Naive thymus-derived CD4-positive, alpha-beta T cell (primary cell): ENCODE measurements at regions not wholly inside any gene's neighbourhood (a gene's known extent, or its start where the extent isn't known, plus 50 kb on each side); places are given as distances from the start of the nearest gene placed in this dataset.

Experiments used
- ATAC-seq: fragments of 150-1000 bp; cut with Tn5 transposase; 2 replicates; pipeline ENCODE4 v1.10.0; 2021; ENCODE audit warnings: mild to moderate bottlenecking, moderate library complexity
- CTCF ChIA-PET: fragments of 350-600 bp; sonication (Branson Sonifier 250); formaldehyde crosslinking; loops from one replicate; lab custom pipeline; 2021; ENCODE audit warnings: antibody characterized with exemption; lab: Charles Lee
- POLR2A ChIA-PET: fragments of 350-600 bp; sonication (Branson Sonifier 250); formaldehyde crosslinking; loops from one replicate; lab custom pipeline; 2021; ENCODE audit warnings: antibody characterized with exemption, inconsistent platforms; lab: Charles Lee
- DNase-seq, 9 donors: peaks; one replicate each; pipeline versions ENCODE4 v3.0.0 to v3.0.0-alpha.2; 2020 to 2022; ENCODE audit warnings: mixed read lengths in 1 of 9
- H3K27ac ChIP-seq: one replicate; pipeline ENCODE4 v1.7.0; 2013; ENCODE audit warnings: mild to moderate bottlenecking, low read depth, low read length, moderate library complexity
- H3K27me3 ChIP-seq, 2 donors: one replicate each; pipeline ENCODE4 v1.7.0; 2013; ENCODE audit warnings: low read length in 2 of 2, mild to moderate bottlenecking in 2 of 2, moderate library complexity in 2 of 2; ENCODE audit not compliant: control insufficient read depth in 2 of 2, insufficient read depth in 2 of 2
- H3K36me3 ChIP-seq, 3 experiments: 1 replicate in 2 of 3; 2 replicates in 1 of 3; pipeline ENCODE4 v1.7.0; 2013; ENCODE audit warnings: low read length in 3 of 3, mild to moderate bottlenecking in 3 of 3, moderate library complexity in 1 of 3; ENCODE audit not compliant: insufficient read depth in 3 of 3, control insufficient read depth in 2 of 3
- H3K4me1 ChIP-seq, 2 donors: one replicate each; pipeline ENCODE4 v1.7.0; 2013; ENCODE audit warnings: low read length in 2 of 2, mild to moderate bottlenecking in 2 of 2, moderate library complexity in 1 of 2; ENCODE audit not compliant: control insufficient read depth in 2 of 2, insufficient read depth in 2 of 2
- H3K4me3 ChIP-seq: 2 replicates; pipeline ENCODE4 v1.7.0; 2013; ENCODE audit warnings: mild to moderate bottlenecking, low read length
- H3K9me3 ChIP-seq, 3 experiments: 1 replicate in 2 of 3; 2 replicates in 1 of 3; pipeline ENCODE4 v1.7.0; 2013; ENCODE audit warnings: low read length in 3 of 3; ENCODE audit not compliant: control insufficient read depth in 2 of 3
- H3K27ac Mint-ChIP-seq, 9 donors: one replicate each; pipeline ENCODE4 v1.8.0; 2020 to 2022; ENCODE audit warnings: mixed read lengths in 9 of 9, mild to moderate bottlenecking in 8 of 9, moderate library complexity in 5 of 9, inconsistent platforms in 2 of 9
- H3K27me3 Mint-ChIP-seq, 5 donors: one replicate each; pipeline ENCODE4 v1.8.0; 2021 to 2022; ENCODE audit warnings: mixed read lengths in 5 of 5, mild to moderate bottlenecking in 1 of 5
- H3K36me3 Mint-ChIP-seq, 5 donors: one replicate each; pipeline ENCODE4 v1.8.0; 2020 to 2022; ENCODE audit warnings: mixed read lengths in 5 of 5, mild to moderate bottlenecking in 3 of 5, inconsistent platforms in 1 of 5
- H3K4me1 Mint-ChIP-seq, 7 donors: one replicate each; pipeline ENCODE4 v1.8.0; 2020 to 2022; ENCODE audit warnings: mixed read lengths in 7 of 7, mild to moderate bottlenecking in 3 of 7, inconsistent platforms in 1 of 7
- H3K4me3 Mint-ChIP-seq, 10 donors: one replicate each; pipeline ENCODE4 v1.8.0; 2020 to 2022; ENCODE audit warnings: mild to moderate bottlenecking in 10 of 10, mixed read lengths in 10 of 10, moderate library complexity in 6 of 10, inconsistent platforms in 2 of 10
- H3K9me3 Mint-ChIP-seq, 11 donors: one replicate each; pipeline ENCODE4 v1.8.0; 2020 to 2022; ENCODE audit warnings: mixed read lengths in 11 of 11, mild to moderate bottlenecking in 4 of 11, inconsistent platforms in 1 of 11, moderate library complexity in 1 of 11
- intact Hi-C, 2 donors: fragments of 100-400 bp; cut with micrococcal nuclease; formaldehyde crosslinking; loops; one replicate each; pipeline ENCODE4 v1.15.1; 2023

- intact Hi-C loops, result no loop called here
- H3K9me3 Mint-ChIP-seq, result peaks cover 0 to 2% (median 0%) of the 10 kb centered on the region in 11 donors
- CTCF ChIA-PET, result no interaction called here
Observed at GRCh38 chr10:61138708-61139591, 195.0 kb upstream of the RHOBTB1 start.

GRCh38 chr10:61136139-61136538, 192.2 kb upstream of the RHOBTB1 start:
- Histone ChIP-seq H3K27ac (no peak overlapping the region), H3K9me3 (no peaks in the 10 kb centered on the region), H3K4me3 (no peak overlapping the region), H3K27me3 (no peaks in the 10 kb centered on the region), H3K36me3 (no peaks in the 10 kb centered on the region), H3K4me1 (no peaks in the 10 kb centered on the region)
- Mint-ChIP-seq H3K36me3 (no peaks in the 10 kb centered on the region), H3K4me1 (peaks cover 0 to 2% (median 0%) of the 10 kb centered on the region in 7 donors), H3K27me3 (peaks cover 0 to 15% (median 8%) of the 10 kb centered on the region in 5 donors), H3K4me3 (no peak overlapping the region), H3K9me3 (no peaks in the 10 kb centered on the region), H3K27ac (no peak overlapping the region)
- intact Hi-C loops, result no loop called here
- DNase-seq (no peak), ATAC-seq (no peak)
- POLR2A ChIA-PET, result no interaction called here
- CTCF ChIA-PET, result no interaction called here

More at GRCh38 chr10:61138708-61139591, 195.0 kb upstream of the RHOBTB1 start:
- Mint-ChIP-seq H3K4me1 (peaks cover 0 to 2% (median 0%) of the 10 kb centered on the region in 7 donors), H3K4me3 (no peak overlapping the region), H3K27ac (peak overlapping the region in 1 of 9 donors; percentile 17), H3K36me3 (no peaks in the 10 kb centered on the region), H3K27me3 (peaks cover 0 to 20% (median 9%) of the 10 kb centered on the region in 5 donors)
- ATAC-seq (no peak), DNase-seq (no peak)
- POLR2A ChIA-PET, result no interaction called here
- no peaks in the 10 kb centered on the region for H3K27me3 ChIP-seq
- no peaks in the 10 kb centered on the region for H3K9me3 ChIP-seq
- H3K4me1 ChIP-seq, result no peaks in the 10 kb centered on the region
- no peak overlapping the region for H3K4me3 ChIP-seq
- H3K36me3 ChIP-seq, result no peaks in the 10 kb centered on the region
- H3K27ac ChIP-seq, result no peak overlapping the region

- Mint-ChIP-seq H3K9me3 (no peaks in the 10 kb centered on the region), H3K27me3 (peaks cover 0 to 11% (median 6%) of the 10 kb centered on the region in 5 donors), H3K36me3 (no peaks in the 10 kb centered on the region), H3K4me1 (no peaks in the 10 kb centered on the region), H3K27ac (no peak overlapping the region), H3K4me3 (no peak overlapping the region)
- no peaks in the 10 kb centered on the region for H3K27me3 ChIP-seq
- H3K27ac ChIP-seq, result no peak overlapping the region
- intact Hi-C loops, result no loop called here
- ChIA-PET POLR2A (no interaction called here), CTCF (interaction anchor here (0.9 kb wide), 1 partner anchor 18 kb away, joined by 3 read pairs; no protein-coding TSS in a partner anchor)
- no peaks in the 10 kb centered on the region for H3K36me3 ChIP-seq
- DNase-seq, result no peak
- H3K4me1 ChIP-seq, result no peaks in the 10 kb centered on the region
- no peak overlapping the region for H3K4me3 ChIP-seq
- ATAC-seq, result no peak
- H3K9me3 ChIP-seq, result no peaks in the 10 kb centered on the region
Observed at GRCh38 chr10:61135276-61135721, 191.3 kb upstream of the RHOBTB1 start.

- Histone ChIP-seq H3K9me3 (no peaks in the 10 kb centered on the region), H3K4me1 (no peaks in the 10 kb centered on the region), H3K4me3 (no peak overlapping the region), H3K27ac (no peak overlapping the region), H3K36me3 (no peaks in the 10 kb centered on the region), H3K27me3 (no peaks in the 10 kb centered on the region)
- no peak for ATAC-seq
- Mint-ChIP-seq H3K4me1 (peaks cover 0 to 1% (median 0%) of the 10 kb centered on the region in 7 donors), H3K9me3 (no peaks in the 10 kb centered on the region), H3K36me3 (no peaks in the 10 kb centered on the region), H3K4me3 (no peak overlapping the region), H3K27me3 (peaks cover 0 to 7% (median 4%) of the 10 kb centered on the region in 5 donors), H3K27ac (no peak overlapping the region)
- CTCF ChIA-PET, result no interaction called here
- intact Hi-C loops, result no loop called here
- POLR2A ChIA-PET, result no interaction called here
- no peak for DNase-seq
Observed at GRCh38 chr10:61130366-61130765, 186.4 kb upstream of the RHOBTB1 start.

GRCh38 chr10:61128196-61128595, 184.2 kb upstream of the RHOBTB1 start:
- no peak overlapping the region for H3K27ac Mint-ChIP-seq
- Histone ChIP-seq H3K4me1 (no peaks in the 10 kb centered on the region), H3K36me3 (no peaks in the 10 kb centered on the region), H3K4me3 (no peak overlapping the region), H3K27me3 (no peaks in the 10 kb centered on the region), H3K9me3 (no peaks in the 10 kb centered on the region), H3K27ac (no peak overlapping the region)
- CTCF ChIA-PET, result interaction anchor here (0.6 kb wide), 1 partner anchor 10 kb away, joined by 3 read pairs; no protein-coding TSS in a partner anchor
- POLR2A ChIA-PET, result no interaction called here
- peaks cover 0 to 1% (median 0%) of the 10 kb centered on the region in 7 donors for H3K4me1 Mint-ChIP-seq
- no peaks in the 10 kb centered on the region for H3K36me3 Mint-ChIP-seq
- DNase-seq, result no peak
- H3K27me3 Mint-ChIP-seq, result peaks cover 0 to 7% (median 4%) of the 10 kb centered on the region in 5 donors
- H3K9me3 Mint-ChIP-seq, result no peaks in the 10 kb centered on the region
- no peak overlapping the region for H3K4me3 Mint-ChIP-seq
- intact Hi-C loops, result no loop called here
- no peak for ATAC-seq

- ATAC-seq, result no peak
- H3K4me3 Mint-ChIP-seq, result no peak overlapping the region
- no peaks in the 10 kb centered on the region for H3K36me3 ChIP-seq
- no peaks in the 10 kb centered on the region for H3K36me3 Mint-ChIP-seq
- intact Hi-C loops, result no loop called here
- peaks cover 0 to 8% (median 4%) of the 10 kb centered on the region in 5 donors for H3K27me3 Mint-ChIP-seq
- no peaks in the 10 kb centered on the region for H3K9me3 Mint-ChIP-seq
- H3K4me3 ChIP-seq, result no peak overlapping the region
- H3K27ac ChIP-seq, result no peak overlapping the region
- H3K27me3 ChIP-seq, result no peaks in the 10 kb centered on the region
- ChIA-PET CTCF (no interaction called here), POLR2A (no interaction called here)
- no peak overlapping the region for H3K27ac Mint-ChIP-seq
- H3K9me3 ChIP-seq, result no peaks in the 10 kb centered on the region
- DNase-seq, result no peak
- peaks cover 0 to 1% (median 0%) of the 10 kb centered on the region in 7 donors for H3K4me1 Mint-ChIP-seq
- H3K4me1 ChIP-seq, result no peaks in the 10 kb centered on the region
Observed at GRCh38 chr10:61125560-61126170, 181.7 kb upstream of the RHOBTB1 start.
